Liver (tissue), 2 donors: ENCODE measurements at regions not wholly inside any gene's neighbourhood (a gene's known extent, or its start where the extent isn't known, plus 50 kb on each side); places are given as distances from the start of the nearest gene placed in this dataset.

Experiments
- RXRA ChIP-seq, 2 donors: IDR thresholded peaks; 2 replicates each; pipeline ENCODE4 v1.6.1; 2017 to 2018; ENCODE audit warnings: antibody characterized with exemption in 2 of 2, mild to moderate bottlenecking in 1 of 2
- TF ChIP-seq, protein P1 (sequence below): IDR thresholded peaks from 2 replicates; pipeline ENCODE4 v1.6.1; 2016; ENCODE audit warnings: antibody characterized with exemption
- donor health status: healthy.

DNA sequence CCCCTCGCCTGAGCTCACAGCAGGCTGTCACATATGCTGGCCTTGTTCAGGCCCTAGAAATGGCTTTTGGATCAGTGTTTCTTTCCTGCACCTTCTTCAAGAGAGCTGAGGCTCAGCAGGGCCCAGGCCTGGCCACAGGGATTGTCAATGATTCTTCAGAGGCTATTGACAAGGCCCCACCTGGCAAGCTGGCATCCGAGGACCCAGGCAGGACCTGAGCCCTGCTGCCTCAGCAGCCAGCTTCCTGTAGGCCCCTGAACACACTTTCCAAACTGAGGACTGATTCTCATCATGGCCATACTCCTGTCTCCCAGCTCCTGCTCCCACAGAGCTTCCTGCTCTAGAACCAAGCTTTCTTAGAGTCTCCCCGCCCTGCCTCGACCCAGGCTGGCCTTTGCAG is 136.8 kb downstream of the UQCRFS1 start:
- TF ChIP-seq RXRA (IDR thresholded peaks at IDR 0.05): no peak
- TF ChIP-seq, protein P1, sequence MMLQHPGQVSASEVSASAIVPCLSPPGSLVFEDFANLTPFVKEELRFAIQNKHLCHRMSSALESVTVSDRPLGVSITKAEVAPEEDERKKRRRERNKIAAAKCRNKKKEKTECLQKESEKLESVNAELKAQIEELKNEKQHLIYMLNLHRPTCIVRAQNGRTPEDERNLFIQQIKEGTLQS: no peak
